PC-3 (cell line): ENCODE measurements at regions not wholly inside any gene's neighbourhood (a gene's known extent, or its start where the extent isn't known, plus 50 kb on each side); places are given as distances from the start of the nearest gene placed in this dataset.

ENCODE experiments used
- ATAC-seq: fragments of 200-7000 bp; cut with Tn5 transposase; 2 replicates; pipeline ENCODE4 v1.9.1; 2020; ENCODE audit warnings: mild to moderate bottlenecking, moderate library complexity
- BruUV-seq: library from RNA; stranded (reverse); fragments of 400-500 nt; replicated peaks from 2 replicates; lab custom pipeline; 2021; lab: Mats Ljungman, UMichigan
- CTCF ChIA-PET: fragments of 300-600 bp; sonication (Branson Sonifier 250); formaldehyde crosslinking; loops from one replicate; lab custom pipeline; 2022; ENCODE audit warnings: antibody characterized with exemption; lab: Charles Lee
- POLR2A ChIA-PET: fragments of 300-600 bp; sonication (Branson Sonifier 250); formaldehyde crosslinking; loops from one replicate; lab custom pipeline; 2022; ENCODE audit warnings: antibody characterized with exemption; ENCODE audit not compliant: unreplicated experiment; lab: Charles Lee
- DNase-seq: peaks from one replicate; pipeline ENCODE4 v3.0.0-alpha.2; 2015
- H2AFZ ChIP-seq: fragments of 300-600 bp; sonication (generic); 2 replicates; pipeline ENCODE4 v1.6.0; 2016; ENCODE audit warnings: antibody characterized with exemption, low read length
- H3F3A ChIP-seq: fragments of 300-600 bp; sonication (generic); one replicate; pipeline ENCODE4 v1.6.0; 2017; ENCODE audit warnings: antibody characterized with exemption, low read length, control low read depth, mild to moderate bottlenecking; ENCODE audit not compliant: unreplicated experiment
- H3K27ac ChIP-seq: fragments of 300-600 bp; sonication (generic); 2 replicates; pipeline ENCODE4 v1.5.1; 2016; ENCODE audit warnings: mild to moderate bottlenecking, low read length
- H3K27me3 ChIP-seq: fragments of 300-600 bp; sonication (generic); 2 replicates; pipeline ENCODE4 v1.6.1; 2016; ENCODE audit warnings: low read length, mixed read lengths
- H3K36me3 ChIP-seq: fragments of 300-600 bp; sonication (generic); 2 replicates; pipeline ENCODE4 v1.6.1; 2016; ENCODE audit warnings: low read depth, mixed run types, low read length, mixed read lengths
- H3K4me1 ChIP-seq: fragments of 300-600 bp; sonication (generic); 2 replicates; pipeline ENCODE4 v1.5.1; 2016; ENCODE audit warnings: low read length; ENCODE audit not compliant: insufficient read depth
- H3K4me2 ChIP-seq: fragments of 300-600 bp; sonication (generic); 2 replicates; pipeline ENCODE4 v1.6.0; 2016; ENCODE audit warnings: low read length
- H3K4me3 ChIP-seq: fragments of 300-600 bp; sonication (generic); 2 replicates; pipeline ENCODE4 v1.5.1; 2016; ENCODE audit warnings: mild to moderate bottlenecking, low read length, mixed read lengths
- H3K79me2 ChIP-seq: fragments of 300-600 bp; sonication (generic); 2 replicates; pipeline ENCODE4 v1.6.1; 2017; ENCODE audit warnings: low read length, mixed read lengths
- H3K9ac ChIP-seq: fragments of 300-600 bp; sonication (generic); 2 replicates; pipeline ENCODE4 v1.6.0; 2016; ENCODE audit warnings: mild to moderate bottlenecking, low read length
- H3K9me2 ChIP-seq: fragments of 300-600 bp; sonication (generic); replicated peaks from 2 replicates; pipeline ENCODE4 v1.6.1; 2016; ENCODE audit warnings: mixed run types, low read length, mixed read lengths
- H3K9me3 ChIP-seq: fragments of 300-600 bp; sonication (generic); 2 replicates; pipeline ENCODE4 v1.6.1; 2016; ENCODE audit warnings: low read length, mixed read lengths
- H4K20me1 ChIP-seq: fragments of 300-600 bp; sonication (generic); 2 replicates; pipeline ENCODE4 v1.6.1; 2016; ENCODE audit warnings: low read length, mixed read lengths
- CTCF ChIP-seq: fragments of 300-600 bp; sonication (generic); conservative IDR thresholded peaks from 2 replicates; pipeline ENCODE4 v1.5.1; 2017; ENCODE audit warnings: antibody characterized with exemption, low read depth, mild to moderate bottlenecking, low read length
- EZH2 ChIP-seq: fragments of 300-600 bp; sonication (generic); IDR thresholded peaks from one replicate; pipeline ENCODE4 v1.6.1; 2017; ENCODE audit warnings: antibody characterized with exemption, mild to moderate bottlenecking, low read length; ENCODE audit not compliant: unreplicated experiment
- EZH2phosphoT487 ChIP-seq: fragments of 300-600 bp; sonication (generic); IDR thresholded peaks from 2 replicates; pipeline ENCODE4 v1.6.1; 2018; ENCODE audit warnings: mild to moderate bottlenecking, antibody characterized with exemption, low read length, borderline replicate concordance
- intact Hi-C: fragments of 100-400 bp; cut with micrococcal nuclease; formaldehyde crosslinking; loops from 2 replicates; pipeline ENCODE4 v1.9.0; 2023

- Histone ChIP-seq H3K9ac (no peak overlapping the region), H3K4me3 (no peak overlapping the region), H3K27me3 (no peaks in the 10 kb centered on the region), H3K9me2 (no peaks in the 10 kb centered on the region), H3F3A (no peaks in the 10 kb centered on the region), H3K9me3 (no peaks in the 10 kb centered on the region), H2AFZ (no peak overlapping the region), H4K20me1 (no peaks in the 10 kb centered on the region), H3K79me2 (no peaks in the 10 kb centered on the region), H3K27ac (no peak overlapping the region), H3K4me1 (no peaks in the 10 kb centered on the region), H3K36me3 (no peaks in the 10 kb centered on the region), H3K4me2 (no peak overlapping the region)
- ATAC-seq (no peak), DNase-seq (no peak)
- intact Hi-C loops = no loop called here
- POLR2A ChIA-PET = no interaction called here
- CTCF ChIA-PET = no interaction called here
- TF ChIP-seq CTCF (no peak), EZH2phosphoT487 (no peak), EZH2 (no peak)
- BruUV-seq = no TSS peak
Observed at GRCh38 chr4:62475596-62475995, 1275.5 kb downstream of the ADGRL3 start.

GRCh38 chr4:62474802-62475201 is 1274.7 kb downstream of the ADGRL3 start:
- Histone ChIP-seq H3K79me2 (no peaks in the 10 kb centered on the region), H3K9me2 (no peaks in the 10 kb centered on the region), H3K36me3 (no peaks in the 10 kb centered on the region), H3F3A (no peaks in the 10 kb centered on the region), H3K4me3 (no peak overlapping the region), H3K4me1 (no peaks in the 10 kb centered on the region), H4K20me1 (no peaks in the 10 kb centered on the region), H3K27me3 (no peaks in the 10 kb centered on the region), H3K9me3 (no peaks in the 10 kb centered on the region), H3K27ac (no peak overlapping the region), H2AFZ (no peak overlapping the region), H3K9ac (no peak overlapping the region), H3K4me2 (no peak overlapping the region)
- intact Hi-C loops = no loop called here
- CTCF ChIA-PET = no interaction called here
- DNase-seq (peak; percentile 39), ATAC-seq (peak; percentile 67)
- BruUV-seq = no TSS peak
- no peak for TF ChIP-seq CTCF
- TF ChIP-seq EZH2phosphoT487 = no peak
- no peak for TF ChIP-seq EZH2
- POLR2A ChIA-PET = no interaction called here

- Histone ChIP-seq H3K4me2 (no peak overlapping the region), H3K4me3 (no peak overlapping the region), H3K27me3 (no peaks in the 10 kb centered on the region), H3K4me1 (no peaks in the 10 kb centered on the region), H3K79me2 (no peaks in the 10 kb centered on the region), H3K36me3 (no peaks in the 10 kb centered on the region), H3K9me3 (no peaks in the 10 kb centered on the region), H3K9ac (no peak overlapping the region), H3K9me2 (0 out of 2 replicates have a peak, but pooled peaks cover 2% of the 10 kb centered on the region), H4K20me1 (no peaks in the 10 kb centered on the region), H2AFZ (no peak overlapping the region), H3F3A (no peaks in the 10 kb centered on the region), H3K27ac (no peak overlapping the region)
- no TSS peak for BruUV-seq
- CTCF ChIA-PET = no interaction called here
- ATAC-seq (no peak), DNase-seq (no peak)
- no peak for TF ChIP-seq EZH2
- no peak for TF ChIP-seq CTCF
- no peak for TF ChIP-seq EZH2phosphoT487
- intact Hi-C loops = no loop called here
- POLR2A ChIA-PET = no interaction called here
Observed at GRCh38 chr4:62471021-62471420, 1270.9 kb downstream of the ADGRL3 start.
